Aorta (tissue), 5 donors: ENCODE measurements at regions not wholly inside any gene's neighbourhood (a gene's known extent, or its start where the extent isn't known, plus 50 kb on each side); places are given as distances from the start of the nearest gene placed in this dataset.

ENCODE experiments used
- ATAC-seq: fragments of 200-7000 bp; cut with Tn5 transposase; one replicate; pipeline ENCODE4 v1.9.1; 2022; ENCODE audit warnings: moderate library complexity; ENCODE audit not compliant: low FRiP score
- DNase-seq, 2 donors: peaks; one replicate each; pipeline ENCODE4 v3.0.0-alpha.2; 2020
- H3K27ac ChIP-seq, 2 donors: one replicate each; pipeline ENCODE4 v1.5.1; 2013; ENCODE audit warnings: low read length in 2 of 2, mild to moderate bottlenecking in 2 of 2, moderate library complexity in 2 of 2, control low read depth in 1 of 2, inconsistent platforms in 1 of 2, low read depth in 1 of 2
- H3K27me3 ChIP-seq, 2 donors: one replicate each; pipeline ENCODE4 v1.6.1; 2013; ENCODE audit warnings: control low read depth in 1 of 2, low read length in 1 of 2, mild to moderate bottlenecking in 1 of 2, moderate library complexity in 1 of 2; ENCODE audit not compliant: insufficient read depth in 2 of 2, control insufficient read depth in 1 of 2
- H3K36me3 ChIP-seq, 2 donors: one replicate each; pipeline ENCODE4 v1.6.1; 2013; ENCODE audit warnings: control low read depth in 1 of 2, low read length in 1 of 2, mild to moderate bottlenecking in 1 of 2; ENCODE audit not compliant: insufficient read depth in 2 of 2, control insufficient read depth in 1 of 2
- H3K4me1 ChIP-seq, 2 donors: one replicate each; pipeline ENCODE4 v1.6.1; 2013; ENCODE audit warnings: low read length in 2 of 2, control low read depth in 1 of 2, mild to moderate bottlenecking in 1 of 2, moderate library complexity in 1 of 2; ENCODE audit not compliant: insufficient read depth in 2 of 2, control insufficient read depth in 1 of 2
- H3K4me3 ChIP-seq, 2 donors: one replicate each; pipeline ENCODE4 v1.5.1; 2013; ENCODE audit warnings: low read length in 2 of 2, control low read depth in 1 of 2, mild to moderate bottlenecking in 1 of 2
- H3K9me3 ChIP-seq: one replicate; pipeline ENCODE4 v1.6.1; 2013; ENCODE audit warnings: mild to moderate bottlenecking, low read length; ENCODE audit not compliant: control insufficient read depth
- WGBS, 2 donors: extraction: QIAGEN DNeasy Blood & Tissue Kit; methylation state at CpG; one replicate each; pipeline ENCODE4 v1.1.7; 2013; 5-methylcytosine and 5-hydroxymethylcytosine counted together
- intact Hi-C, 2 donors: fragments of 100-400 bp; cut with DNase I; formaldehyde crosslinking; loops; one replicate each; pipeline versions ENCODE4 v1.14.2 to v1.15.0; 2022
- donor health status: healthy with polysubstance abuse.
- donor health status: Bipolar disorder and iron deficiency.
- donor health status: DM: no; HTN: no; CAD: no.
- donor health status: DM: no; HTN: no; CAD: no.
- donor health status: DM: yes; HTN: yes; CAD: no.

DNA sequence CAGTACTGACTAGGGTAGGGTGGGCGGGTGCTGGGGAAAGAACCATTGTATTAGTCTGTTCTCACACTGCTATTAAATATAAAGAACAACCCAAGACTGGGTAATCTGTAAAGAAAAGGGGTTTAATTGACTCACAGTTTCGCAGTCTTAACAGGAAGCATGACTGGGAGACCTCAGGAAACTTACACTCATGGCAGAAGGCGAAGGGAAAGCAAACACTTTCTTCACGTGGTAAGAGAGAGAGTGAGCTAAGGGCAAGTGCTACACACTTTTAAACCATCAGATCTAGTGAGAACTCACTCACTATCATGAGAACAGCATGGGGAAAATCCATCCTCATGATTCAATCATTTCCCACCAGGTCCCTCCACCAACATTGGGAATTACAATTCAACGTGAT is 98.0 kb downstream of the OXSM start:
- intact Hi-C loops: no loop called here
- no peaks in the 10 kb centered on the region for H3K27me3 ChIP-seq
- no peak overlapping the region for H3K4me3 ChIP-seq
- no peak overlapping the region for H3K27ac ChIP-seq
- WGBS, 2 donors: 92% methylated on average over 5 of the region's 5 CpGs
- H3K9me3 ChIP-seq: no peaks in the 10 kb centered on the region
- H3K36me3 ChIP-seq: no peaks in the 10 kb centered on the region
- DNase-seq (no peak), ATAC-seq (no peak)
- H3K4me1 ChIP-seq: no peaks in the 10 kb centered on the region

DNA sequence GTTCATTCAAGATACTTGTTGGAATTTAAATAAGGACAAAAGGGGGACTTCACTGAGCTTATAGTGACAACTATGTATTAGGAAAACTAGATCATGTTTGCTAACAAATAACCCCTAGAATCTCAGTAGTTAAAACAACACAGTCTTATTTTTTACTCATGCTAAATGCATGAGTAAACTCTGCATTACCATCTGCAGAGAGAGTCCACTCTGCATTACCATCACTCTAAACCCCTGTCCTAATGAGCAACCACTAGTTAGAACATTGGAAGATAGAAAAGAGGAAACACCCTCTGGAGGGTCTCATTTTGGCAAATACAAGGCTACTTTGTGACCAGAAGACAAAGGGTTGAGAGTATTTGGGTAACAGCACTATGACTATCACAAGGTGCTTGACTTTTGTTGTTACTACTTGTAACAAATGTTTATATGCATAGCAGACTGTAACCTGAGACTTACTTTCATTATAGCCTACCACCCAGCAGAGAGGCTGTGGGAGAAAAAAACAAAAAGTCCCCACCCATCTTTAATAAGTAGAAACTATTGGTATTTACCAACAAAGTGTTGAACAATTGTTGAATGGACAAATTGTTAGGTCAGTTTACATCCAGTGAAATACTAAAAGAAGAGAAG is 99.1 kb downstream of the OXSM start:
- intact Hi-C loops: no loop called here
- no peak overlapping the region for H3K27ac ChIP-seq

DNA sequence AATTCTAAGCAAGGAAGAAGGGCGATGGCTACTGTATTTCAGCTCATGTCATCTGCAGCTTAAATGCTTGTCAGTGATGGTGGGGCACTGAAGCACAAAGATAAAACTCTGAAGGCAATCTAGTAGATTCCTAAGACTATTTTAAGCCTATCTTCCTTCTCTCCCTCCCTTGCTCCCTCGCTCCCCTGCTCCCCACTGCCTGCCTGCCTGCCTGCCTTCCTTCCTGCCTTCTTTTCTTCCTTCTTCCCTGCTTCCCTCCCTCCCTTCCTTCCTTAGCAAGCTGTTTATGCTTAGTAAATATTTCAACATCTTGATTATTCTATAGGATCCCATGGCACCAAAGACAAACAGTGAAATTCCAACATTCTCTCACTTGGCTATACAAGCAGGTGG is 99.6 kb downstream of the OXSM start:
- intact Hi-C loops: no loop called here

More for the DNA sequence above, 99.1 kb downstream of the OXSM start:
- DNase-seq: no peak
- Histone ChIP-seq H3K4me3 (no peak overlapping the region), H3K9me3 (no peaks in the 10 kb centered on the region), H3K36me3 (no peaks in the 10 kb centered on the region), H3K27me3 (no peaks in the 10 kb centered on the region), H3K4me1 (no peaks in the 10 kb centered on the region)
- no peak for ATAC-seq

DNA sequence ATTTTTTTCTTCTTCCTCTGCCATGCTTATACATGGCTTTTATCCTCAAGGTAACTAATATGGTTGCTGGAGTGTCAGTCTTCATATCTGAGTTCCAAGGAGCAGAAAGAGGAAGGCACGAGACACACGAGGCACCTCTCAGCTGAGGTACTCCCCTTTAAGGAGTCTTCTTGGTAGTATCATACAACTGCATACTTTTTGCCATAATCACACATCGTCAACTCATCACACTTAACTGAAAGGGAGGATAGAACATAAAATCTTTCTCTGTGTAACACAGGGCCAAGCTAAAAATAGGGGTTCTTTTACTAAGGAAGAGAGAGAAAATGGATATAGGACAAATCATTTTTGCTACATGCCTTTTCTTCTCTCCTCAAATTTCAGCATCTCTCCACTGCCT is 104.2 kb downstream of the OXSM start:
- Histone ChIP-seq H3K36me3 (no peaks in the 10 kb centered on the region), H3K4me1 (no peaks in the 10 kb centered on the region), H3K27me3 (no peaks in the 10 kb centered on the region), H3K4me3 (no peak overlapping the region), H3K9me3 (no peaks in the 10 kb centered on the region), H3K27ac (no peak overlapping the region)
- ATAC-seq (no peak), DNase-seq (no peak)
- intact Hi-C loops: no loop called here
- 88 to 96% methylated on average over 3 of the region's 3 CpGs for WGBS, 2 donors

More for the DNA sequence above, 99.6 kb downstream of the OXSM start:
- Histone ChIP-seq H3K4me3 (no peak overlapping the region), H3K36me3 (no peaks in the 10 kb centered on the region), H3K4me1 (no peaks in the 10 kb centered on the region), H3K27me3 (no peaks in the 10 kb centered on the region), H3K27ac (no peak overlapping the region), H3K9me3 (no peaks in the 10 kb centered on the region)
- ATAC-seq (no peak), DNase-seq (no peak)
- WGBS, 2 donors: 95 to 100% methylated on average over 2 of the region's 2 CpGs

DNA sequence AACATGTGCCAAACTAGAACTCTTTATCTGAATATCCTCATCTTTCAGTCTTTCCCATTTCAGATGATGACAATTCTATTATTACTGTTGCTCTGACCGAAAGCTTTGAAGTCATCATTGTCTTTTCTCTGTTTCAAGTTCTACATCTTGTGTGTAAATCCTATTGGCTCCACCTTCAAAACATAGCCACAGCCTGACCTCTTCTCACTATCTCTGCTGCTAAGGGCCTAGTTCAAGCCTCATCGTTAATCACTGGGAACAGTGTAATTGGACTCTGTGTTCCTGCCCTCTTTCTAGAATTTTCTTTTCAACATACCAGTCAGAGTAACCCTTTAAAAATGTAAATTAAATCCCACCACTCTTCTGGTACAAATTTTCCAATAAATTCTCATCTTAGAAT is 105.1 kb downstream of the OXSM start:
- no peak overlapping the region for H3K27ac ChIP-seq
- H3K27me3 ChIP-seq: no peaks in the 10 kb centered on the region
- ATAC-seq: no peak
- no peak for DNase-seq
- no peaks in the 10 kb centered on the region for H3K36me3 ChIP-seq
- H3K9me3 ChIP-seq: no peaks in the 10 kb centered on the region
- intact Hi-C loops: no loop called here
- 94 to 96% methylated on average over 2 of the region's 2 CpGs for WGBS, 2 donors
- H3K4me3 ChIP-seq: no peak overlapping the region
- no peaks in the 10 kb centered on the region for H3K4me1 ChIP-seq

DNA sequence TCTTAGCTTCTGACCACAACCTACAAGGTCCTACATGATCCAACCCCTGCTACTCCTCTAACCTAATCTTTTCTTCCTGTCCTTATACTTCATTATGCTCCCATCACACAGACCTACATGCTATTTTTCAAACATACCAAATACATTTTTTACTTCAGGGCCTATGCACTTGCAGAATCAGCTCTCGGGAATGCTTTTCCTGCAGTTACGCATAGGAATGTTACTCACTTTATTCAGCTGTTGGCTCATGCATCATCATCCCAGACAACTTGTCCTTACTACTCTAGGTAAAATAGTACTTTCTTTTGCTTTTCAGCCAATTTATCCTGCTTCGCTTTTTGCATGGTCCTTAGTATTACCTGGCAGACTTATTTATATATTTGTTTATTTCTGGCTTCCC is 105.6 kb downstream of the OXSM start:
- no peak for DNase-seq
- no peaks in the 10 kb centered on the region for H3K27me3 ChIP-seq
- WGBS, 2 donors: 69 to 84% methylated on average over 3 of the region's 3 CpGs
- no peaks in the 10 kb centered on the region for H3K9me3 ChIP-seq
- no peak overlapping the region for H3K4me3 ChIP-seq
- H3K4me1 ChIP-seq: no peaks in the 10 kb centered on the region
- no peaks in the 10 kb centered on the region for H3K36me3 ChIP-seq
- no peak overlapping the region for H3K27ac ChIP-seq
- ATAC-seq: no peak
- intact Hi-C loops: no loop called here

DNA sequence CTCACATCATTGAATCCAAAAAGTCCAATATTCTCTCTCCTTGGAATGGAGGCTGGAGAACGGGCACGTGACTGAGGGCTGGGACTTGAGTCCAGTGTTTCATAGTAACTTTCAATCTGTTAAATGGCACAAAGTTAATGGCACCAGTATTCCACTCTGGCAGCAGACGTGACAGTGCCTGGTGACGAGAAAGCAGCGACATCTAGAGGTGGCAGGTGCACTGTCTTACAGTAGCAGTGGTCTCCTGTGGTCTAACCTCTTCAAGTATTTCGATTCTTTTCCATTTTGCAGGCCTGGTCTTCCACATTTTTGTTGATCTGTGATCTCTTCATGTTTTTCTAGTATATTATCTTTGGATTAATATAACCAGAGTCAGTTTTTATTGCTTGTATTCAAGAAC is 107.1 kb downstream of the OXSM start:
- Histone ChIP-seq H3K27ac (no peak overlapping the region), H3K36me3 (no peaks in the 10 kb centered on the region), H3K27me3 (no peaks in the 10 kb centered on the region), H3K4me3 (no peak overlapping the region), H3K9me3 (no peaks in the 10 kb centered on the region), H3K4me1 (no peaks in the 10 kb centered on the region)
- no peak for DNase-seq
- no peak for ATAC-seq
- intact Hi-C loops: no loop called here
- 88 to 92% methylated on average over 6 of the region's 6 CpGs for WGBS, 2 donors

DNA sequence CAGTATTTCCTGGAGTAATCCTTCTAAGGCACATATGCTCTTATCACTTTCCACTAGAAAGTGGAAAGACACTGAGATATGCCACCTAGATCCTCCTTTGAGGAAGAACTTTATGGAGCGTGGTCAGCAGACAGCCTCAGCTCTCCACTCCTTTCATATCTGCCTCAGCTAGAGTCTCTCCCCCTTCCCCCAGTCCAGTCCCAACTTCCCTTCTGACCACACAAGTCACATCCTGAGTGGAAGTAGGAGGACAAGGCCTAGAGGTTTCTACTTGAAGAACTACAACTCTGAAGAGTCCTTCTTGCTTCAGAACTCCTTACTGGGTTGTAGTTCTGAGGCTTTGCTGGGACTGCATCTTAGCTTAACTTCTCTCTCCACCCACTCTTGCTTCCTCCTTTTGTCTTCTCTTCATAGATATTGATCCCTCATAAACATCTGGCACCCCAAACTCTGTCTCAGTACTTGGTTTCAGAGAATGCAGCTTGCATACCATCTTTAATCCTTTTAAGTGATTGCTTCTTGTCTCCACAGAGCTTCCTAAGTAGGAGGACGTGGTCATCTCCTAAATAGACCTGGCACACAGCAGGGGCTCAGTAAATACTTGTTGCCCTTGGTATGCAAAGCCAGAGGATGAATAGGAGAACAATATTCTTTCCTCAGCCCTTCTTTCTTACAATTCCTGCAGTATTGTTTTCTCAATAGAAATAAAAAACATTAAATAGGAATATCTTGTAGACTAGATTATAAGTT is 109.6 kb downstream of the OXSM start:
- H3K9me3 ChIP-seq: no peaks in the 10 kb centered on the region
- 89 to 93% methylated on average over 2 of the region's 2 CpGs for WGBS, 2 donors
- no peak overlapping the region for H3K4me3 ChIP-seq
- no peak for DNase-seq
- H3K27ac ChIP-seq: no peak overlapping the region
- no peak for ATAC-seq
- H3K27me3 ChIP-seq: no peaks in the 10 kb centered on the region
- intact Hi-C loops: no loop called here
- H3K36me3 ChIP-seq: no peaks in the 10 kb centered on the region
- H3K4me1 ChIP-seq: no peaks in the 10 kb centered on the region

DNA sequence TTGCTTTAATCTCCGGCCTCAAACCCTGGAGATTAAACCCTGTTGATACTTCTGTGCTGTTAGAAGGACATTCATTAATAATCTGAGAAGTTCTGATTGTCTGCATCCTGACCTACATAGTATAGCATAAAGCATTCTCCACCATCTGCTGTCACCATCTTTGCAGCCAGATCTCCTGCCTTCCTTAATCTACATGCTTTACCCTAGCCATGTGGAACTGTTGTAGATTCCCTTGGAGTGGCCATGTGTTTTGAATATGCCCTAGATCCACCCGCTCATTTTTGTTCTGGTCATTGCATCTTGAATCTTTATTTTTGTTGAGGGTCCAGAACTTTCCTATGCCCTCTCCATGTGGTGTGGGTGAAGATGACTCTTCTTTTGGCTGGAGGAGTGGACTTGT is 110.3 kb downstream of the OXSM start:
- ATAC-seq (no peak), DNase-seq (no peak)
- Histone ChIP-seq H3K27me3 (no peaks in the 10 kb centered on the region), H3K4me1 (no peaks in the 10 kb centered on the region), H3K9me3 (no peaks in the 10 kb centered on the region), H3K4me3 (no peak overlapping the region), H3K36me3 (no peaks in the 10 kb centered on the region), H3K27ac (no peak overlapping the region)
- WGBS, 2 donors: 93 to 97% methylated on average over 2 of the region's 2 CpGs
- intact Hi-C loops: no loop called here
